ENCODE measurements at regions not wholly inside any gene's neighbourhood (a gene's known extent, or its start where the extent isn't known, plus 50 kb on each side); places are given as distances from the start of the nearest gene placed in this dataset.
"Not testable (repeated sequence)": the region's sequence is repeated elsewhere in the genome, so short reads cannot be mapped to it uniquely, and the experiment has no call there.

DNA sequence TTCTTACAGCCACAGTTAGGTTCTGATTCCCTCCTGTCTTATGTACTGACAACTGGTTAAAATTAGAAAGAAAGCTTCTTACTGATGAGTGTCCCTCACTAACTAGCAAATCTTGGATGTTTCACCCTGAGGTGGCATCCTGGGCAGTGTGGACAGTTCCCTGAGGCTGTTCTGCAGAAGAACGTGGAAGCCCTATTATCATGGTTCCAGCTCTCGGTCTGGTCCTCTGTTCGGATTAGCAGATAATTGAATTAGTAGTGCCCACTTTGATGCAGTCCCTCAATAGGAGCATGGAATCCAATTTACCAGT, 381.7 kb upstream of the NT5C1B start:
- no peak for DNase-seq (ENCODE audit: low spot score)
- Mint-ChIP-seq H3K4me3 (ENCODE audit: unreplicated experiment) (no peak overlapping the region), H3K9me3 (ENCODE audit: low read depth) (peaks cover 5% of the 10 kb centered on the region), H3K27me3 (ENCODE audit: low read depth) (no peaks in the 10 kb centered on the region), H3K4me1 (ENCODE audit: low read depth) (peaks cover 8% of the 10 kb centered on the region), H3K27ac (ENCODE audit: unreplicated experiment) (no peak overlapping the region), H3K36me3 (ENCODE audit: low read depth) (no peaks in the 10 kb centered on the region)
- TF ChIP-seq, protein P1, sequence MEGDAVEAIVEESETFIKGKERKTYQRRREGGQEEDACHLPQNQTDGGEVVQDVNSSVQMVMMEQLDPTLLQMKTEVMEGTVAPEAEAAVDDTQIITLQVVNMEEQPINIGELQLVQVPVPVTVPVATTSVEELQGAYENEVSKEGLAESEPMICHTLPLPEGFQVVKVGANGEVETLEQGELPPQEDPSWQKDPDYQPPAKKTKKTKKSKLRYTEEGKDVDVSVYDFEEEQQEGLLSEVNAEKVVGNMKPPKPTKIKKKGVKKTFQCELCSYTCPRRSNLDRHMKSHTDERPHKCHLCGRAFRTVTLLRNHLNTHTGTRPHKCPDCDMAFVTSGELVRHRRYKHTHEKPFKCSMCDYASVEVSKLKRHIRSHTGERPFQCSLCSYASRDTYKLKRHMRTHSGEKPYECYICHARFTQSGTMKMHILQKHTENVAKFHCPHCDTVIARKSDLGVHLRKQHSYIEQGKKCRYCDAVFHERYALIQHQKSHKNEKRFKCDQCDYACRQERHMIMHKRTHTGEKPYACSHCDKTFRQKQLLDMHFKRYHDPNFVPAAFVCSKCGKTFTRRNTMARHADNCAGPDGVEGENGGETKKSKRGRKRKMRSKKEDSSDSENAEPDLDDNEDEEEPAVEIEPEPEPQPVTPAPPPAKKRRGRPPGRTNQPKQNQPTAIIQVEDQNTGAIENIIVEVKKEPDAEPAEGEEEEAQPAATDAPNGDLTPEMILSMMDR (IDR thresholded peaks at IDR 0.05): no peak

- DNase-seq (ENCODE audit: low spot score): no peak
- Mint-ChIP-seq H3K27me3 (ENCODE audit: low read depth) (no peaks in the 10 kb centered on the region), H3K9me3 (ENCODE audit: low read depth) (peaks cover 8% of the 10 kb centered on the region), H3K4me1 (ENCODE audit: low read depth) (no peaks in the 10 kb centered on the region), H3K36me3 (ENCODE audit: low read depth) (no peaks in the 10 kb centered on the region), H3K27ac (ENCODE audit: unreplicated experiment) (no peak overlapping the region), H3K4me3 (ENCODE audit: unreplicated experiment) (no peak overlapping the region)
- TF ChIP-seq, protein P1 (IDR thresholded peaks at IDR 0.05): no peak
Measured at GRCh38 chr2:18966131-18966530, 376.8 kb upstream of the NT5C1B start.

GRCh38 chr2:18963739-18964256, 374.4 kb upstream of the NT5C1B start:
- not testable (repeated sequence) for DNase-seq (ENCODE audit: low spot score); H3K36me3 Mint-ChIP-seq (ENCODE audit: low read depth); H3K4me1 Mint-ChIP-seq (ENCODE audit: low read depth); H3K9me3 Mint-ChIP-seq (ENCODE audit: low read depth); H3K4me3 Mint-ChIP-seq (ENCODE audit: unreplicated experiment); H3K27ac Mint-ChIP-seq (ENCODE audit: unreplicated experiment); H3K27me3 Mint-ChIP-seq (ENCODE audit: low read depth)

DNA sequence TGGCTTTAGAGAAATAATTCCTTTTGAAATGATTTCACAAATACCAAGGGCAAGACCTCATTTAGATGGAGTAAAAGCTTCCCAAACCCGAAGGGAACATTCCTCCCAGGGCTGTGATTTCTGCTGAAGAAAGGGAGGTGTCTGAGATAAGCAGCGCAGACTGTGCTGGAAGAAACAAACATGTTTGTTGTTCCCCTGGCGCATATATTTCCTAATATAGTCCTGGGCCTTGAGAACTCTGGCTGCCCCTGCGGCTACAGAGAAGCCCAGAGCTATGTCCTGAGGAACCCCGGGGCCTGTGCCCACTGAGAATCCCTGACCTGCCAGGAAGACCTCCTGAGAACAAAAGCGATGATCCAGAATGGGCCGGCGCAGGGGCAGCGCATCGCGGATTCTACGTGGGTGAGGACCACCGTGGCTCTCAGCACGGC, 372.6 kb upstream of the NT5C1B start:
- Mint-ChIP-seq H3K9me3 (ENCODE audit: low read depth) (peaks cover 8% of the 10 kb centered on the region), H3K27ac (ENCODE audit: unreplicated experiment) (no peak overlapping the region), H3K27me3 (ENCODE audit: low read depth) (no peaks in the 10 kb centered on the region), H3K4me3 (ENCODE audit: unreplicated experiment) (no peak overlapping the region), H3K36me3 (ENCODE audit: low read depth) (no peaks in the 10 kb centered on the region), H3K4me1 (ENCODE audit: low read depth) (no peaks in the 10 kb centered on the region)
- TF ChIP-seq, protein P1 (IDR thresholded peaks at IDR 0.05): no peak
- DNase-seq (ENCODE audit: low spot score): no peak

DNA sequence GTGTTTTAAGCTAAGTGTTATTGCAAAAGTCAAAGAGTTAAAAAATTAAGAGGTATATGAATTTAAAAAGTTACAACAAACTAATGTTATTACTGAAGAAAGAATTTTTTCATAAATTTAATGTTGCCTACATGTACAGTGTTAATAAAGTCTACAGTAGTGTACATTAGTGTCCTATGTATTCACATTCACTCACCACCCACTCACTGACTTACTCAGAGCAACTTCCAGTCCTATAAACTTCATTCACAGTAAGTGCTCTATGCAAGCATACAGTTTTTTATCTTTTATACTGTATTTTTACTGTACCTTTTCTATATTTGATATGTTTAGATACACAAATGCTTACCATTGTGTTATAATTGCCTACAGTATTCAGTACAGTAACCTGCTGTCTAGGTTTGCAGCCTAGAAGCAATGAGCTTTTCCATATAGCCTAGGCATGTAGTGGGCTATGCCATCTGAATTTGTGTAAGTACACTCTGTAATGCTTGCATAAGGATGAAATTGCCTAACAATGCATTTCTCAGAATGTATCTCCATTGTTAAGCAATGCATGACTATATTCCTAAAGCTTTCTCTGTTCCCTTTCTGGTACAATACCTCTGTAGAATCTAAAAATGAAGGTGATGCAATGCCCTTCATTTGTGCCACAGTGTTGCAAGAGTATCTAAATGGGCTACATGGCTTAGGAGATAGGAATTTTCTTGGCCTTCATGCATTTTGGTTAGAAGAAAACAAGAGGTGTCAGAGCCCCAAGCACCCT, 370.8 kb upstream of the NT5C1B start:
- Mint-ChIP-seq H3K36me3 (ENCODE audit: low read depth) (peaks cover 2% of the 10 kb centered on the region), H3K4me1 (ENCODE audit: low read depth) (no peaks in the 10 kb centered on the region), H3K9me3 (ENCODE audit: low read depth) (peaks cover 11% of the 10 kb centered on the region), H3K4me3 (ENCODE audit: unreplicated experiment) (no peak overlapping the region), H3K27ac (ENCODE audit: unreplicated experiment) (no peak overlapping the region), H3K27me3 (ENCODE audit: low read depth) (no peaks in the 10 kb centered on the region)
- DNase-seq (ENCODE audit: low spot score): no peak
- TF ChIP-seq, protein P1 (IDR thresholded peaks at IDR 0.05): no peak

DNA sequence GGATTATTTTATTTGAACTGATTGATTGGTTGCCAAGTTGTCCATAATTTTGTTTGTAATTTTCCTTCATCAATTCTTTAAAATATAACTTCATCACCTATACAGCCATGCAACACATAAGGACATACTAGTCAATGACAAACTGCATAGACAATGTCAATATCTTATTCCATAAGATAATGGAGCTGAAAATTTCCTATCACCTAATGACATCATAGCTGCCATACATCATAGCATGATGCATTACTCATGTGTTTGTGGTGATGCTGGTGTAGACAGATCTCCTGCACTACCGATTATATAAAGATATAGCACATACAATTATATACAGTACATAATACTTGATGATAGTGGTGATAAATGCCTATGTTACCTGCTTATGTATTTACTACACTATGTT, 369.8 kb upstream of the NT5C1B start:
- no peak for DNase-seq (ENCODE audit: low spot score)
- TF ChIP-seq, protein P1 (IDR thresholded peaks at IDR 0.05): no peak
- no peak overlapping the region for H3K4me3 Mint-ChIP-seq (ENCODE audit: unreplicated experiment)
- no peak overlapping the region for H3K27ac Mint-ChIP-seq (ENCODE audit: unreplicated experiment)
- peaks cover 2% of the 10 kb centered on the region for H3K36me3 Mint-ChIP-seq (ENCODE audit: low read depth)
- H3K27me3 Mint-ChIP-seq (ENCODE audit: low read depth): no peaks in the 10 kb centered on the region
- no peaks in the 10 kb centered on the region for H3K4me1 Mint-ChIP-seq (ENCODE audit: low read depth)
- peaks cover 9% of the 10 kb centered on the region for H3K9me3 Mint-ChIP-seq (ENCODE audit: low read depth)
